HepG2 (cell line): ENCODE measurements at regions not wholly inside any gene's neighbourhood (a gene's known extent, or its start where the extent isn't known, plus 50 kb on each side); places are given as distances from the start of the nearest gene placed in this dataset.

Experiments
- ATAC-seq: fragments of 200-7000 bp; cut with Tn5 transposase; 3 replicates; pipeline ENCODE4 v1.9.1; 2020; ENCODE audit warnings: mild to moderate bottlenecking, moderate library complexity
- BruUV-seq: library from RNA; stranded (reverse); fragments of 400-500 nt; replicated peaks from 2 replicates; lab custom pipeline; 2021; lab: Mats Ljungman, UMichigan
- CTCF ChIA-PET: fragments of 300-600 bp; formaldehyde crosslinking; extraction: SDS; loops from one replicate; lab custom pipeline; 2021; ENCODE audit warnings: low total read pairs, inconsistent platforms, low intra/inter-chr PET ratio; lab: Yijun Ruan, JAX
- POLR2A ChIA-PET: fragments of 350-600 bp; sonication (Branson Sonifier 250); formaldehyde crosslinking; loops from one replicate; lab custom pipeline; 2020; ENCODE audit warnings: antibody characterized with exemption, inconsistent platforms; lab: Yijun Ruan, JAX
- DNase-seq: peaks from one replicate; pipeline ENCODE4 v3.0.0-alpha.2; 2015; ENCODE audit warnings: low spot score
- FAIRE-seq: peaks from 3 replicates; lab custom pipeline; 2011; peaks lifted over from hg19 to GRCh38; lab: Jason Lieb, UNC
- H2AFZ ChIP-seq: one replicate; pipeline ENCODE4 v1.6.1; 2011; ENCODE audit warnings: low read length, inconsistent platforms
- H3K27ac ChIP-seq: fragments of 300-600 bp; 3 replicates; pipeline ENCODE4 v1.8.0; 2011; ENCODE audit warnings: mixed run types, mild to moderate bottlenecking, mixed read lengths, low read length, inconsistent platforms; ENCODE audit not compliant: insufficient read depth; ENCODE audit errors: extremely low read length
- H3K27me3 ChIP-seq, 2 experiments: fragments of 200-600 bp in 1 of 2; 2 replicates in 1 of 2; 3 replicates in 1 of 2; pipeline versions ENCODE4 v1.6.0 to v1.8.0; 2011; ENCODE audit warnings: low read length in 2 of 2, mild to moderate bottlenecking in 2 of 2, moderate library complexity in 2 of 2, inconsistent platforms in 1 of 2; ENCODE audit not compliant: insufficient read depth in 2 of 2, control insufficient read depth in 1 of 2
- H3K36me3 ChIP-seq, 2 experiments: fragments of 200-600 bp in 1 of 2; replicated peaks in 1 of 2; 2 replicates in 1 of 2; 3 replicates in 1 of 2; pipeline versions ENCODE4 v1.5.1 to v1.8.0; 2011; ENCODE audit warnings: low read length in 2 of 2, inconsistent platforms in 1 of 2; ENCODE audit not compliant: insufficient read depth in 2 of 2, control insufficient read depth in 1 of 2
- H3K4me1 ChIP-seq: 2 replicates; pipeline ENCODE4 v1.5.1; 2012; ENCODE audit warnings: low read length, inconsistent platforms; ENCODE audit not compliant: insufficient read depth
- H3K4me2 ChIP-seq: 2 replicates; pipeline ENCODE4 v1.6.0; 2011; ENCODE audit warnings: low read depth, low read length, inconsistent platforms
- H3K4me3 ChIP-seq, 3 experiments: fragments of 200-600 bp in 1 of 3; sonication (generic), shearing (Covaris generic) in 1 of 3; replicated peaks in 1 of 3; 2 replicates each; pipeline ENCODE4 v1.5.1; 2011 to 2016; ENCODE audit warnings: low read length in 3 of 3, inconsistent platforms in 2 of 3, low read depth in 2 of 3, mild to moderate bottlenecking in 2 of 3, control low read depth in 1 of 3, mixed read lengths in 1 of 3; ENCODE audit not compliant: insufficient read depth in 1 of 3
- H3K79me2 ChIP-seq: one replicate; pipeline ENCODE4 v1.6.1; 2011; ENCODE audit warnings: low read length, inconsistent platforms; ENCODE audit not compliant: insufficient read depth
- H3K9ac ChIP-seq: 2 replicates; pipeline ENCODE4 v1.6.0; 2011; ENCODE audit warnings: mild to moderate bottlenecking, low read depth, low read length, inconsistent platforms; ENCODE audit not compliant: insufficient read depth
- H3K9me3 ChIP-seq: 2 replicates; pipeline ENCODE4 v1.5.1; 2012; ENCODE audit warnings: mild to moderate bottlenecking, low read length
- H4K20me1 ChIP-seq: 2 replicates; pipeline ENCODE4 v1.6.0; 2011; ENCODE audit warnings: inconsistent platforms, mild to moderate bottlenecking, low read length, moderate library complexity; ENCODE audit not compliant: insufficient read depth
- ARID4A ChIP-seq: sonication (generic); formaldehyde crosslinking; IDR thresholded peaks from 2 replicates; pipeline ENCODE4 v1.5.0; 2020; ENCODE audit warnings: mild to moderate bottlenecking, missing genetic modification reagents, borderline replicate concordance
- NFE2L1 ChIP-seq: sonication (generic); formaldehyde crosslinking; IDR thresholded peaks from 2 replicates; pipeline ENCODE4 v1.4.0; 2020; ENCODE audit warnings: missing genetic modification reagents, mild to moderate bottlenecking, borderline replicate concordance
- WGBS: methylation state at CpG from one replicate; pipeline ENCODE4 v1.1.6; 2017; ENCODE audit warnings: low lambda C conversion rate; 5-methylcytosine and 5-hydroxymethylcytosine counted together
- in situ Hi-C: cut with HindIII; loops from 2 replicates; pipeline ENCODE4 v1.10.0; 2017; ENCODE audit warnings: low pct_unique_long_range_greater_than_20kb; ENCODE audit not compliant: extremely low pct_ligation_motif_present
- intact Hi-C: fragments of 100-400 bp; cut with micrococcal nuclease; formaldehyde crosslinking; loops from one replicate; pipeline ENCODE4 v1.10.0; 2022; ENCODE audit not compliant: unreplicated experiment

DNA sequence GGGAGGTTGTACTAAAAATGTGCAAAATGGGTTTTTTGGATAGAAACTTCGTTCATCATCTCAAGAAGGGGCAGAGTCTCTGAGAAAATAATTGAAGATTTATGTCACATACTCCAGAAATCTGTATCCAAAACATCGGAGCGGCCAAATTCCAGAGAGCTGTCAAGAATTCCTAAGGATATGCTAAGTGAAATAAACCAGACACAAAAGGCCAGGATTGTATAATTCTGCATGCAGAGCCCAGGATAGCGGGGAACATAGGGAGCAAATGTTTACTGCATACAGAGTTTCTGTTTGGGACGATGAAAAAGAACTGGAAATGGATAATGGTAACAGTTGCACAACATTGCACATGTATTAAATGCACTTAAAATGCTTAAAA lies 224.2 kb upstream of the AUTS2 start (continued):
- TF ChIP-seq ARID4A (CRISPR knock-in tag): no peak

DNA sequence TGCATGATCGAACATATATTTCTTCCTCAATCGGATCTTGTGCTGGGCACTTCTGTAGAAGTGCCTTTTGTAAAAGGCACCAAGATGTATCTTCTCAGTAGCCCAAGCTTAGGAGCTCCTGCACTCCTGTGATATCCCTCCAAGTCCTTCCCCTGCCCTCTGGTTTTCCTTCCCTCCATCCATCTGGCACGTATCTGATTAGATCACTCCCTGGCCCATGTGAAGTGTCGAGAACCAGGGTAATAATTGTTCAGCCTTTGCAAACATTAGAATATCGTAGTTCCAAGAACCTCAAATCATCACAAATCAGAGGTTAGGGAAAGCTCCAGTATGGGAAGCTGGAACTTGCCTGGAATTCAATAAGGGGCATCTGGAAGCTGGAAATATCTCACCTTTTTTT lies 221.1 kb upstream of the AUTS2 start:
- no TSS peak for BruUV-seq
- intact Hi-C loops (no loop called here), in situ Hi-C loops (no loop called here)
- ATAC-seq (no peak), FAIRE-seq (no peak), DNase-seq (no peak)
- 0% methylated on average over 5 of the region's 5 CpGs for WGBS
- H2AFZ ChIP-seq: no peak overlapping the region
- H3K9ac ChIP-seq: no peak overlapping the region
- H3K4me2 ChIP-seq: no peak overlapping the region
- no peak overlapping the region for H3K4me3 ChIP-seq
- POLR2A ChIA-PET: no interaction called here
- no peaks in the 10 kb centered on the region; the same call in 1 of the 2 replicates for H3K9me3 ChIP-seq
- no peaks in the 10 kb centered on the region for H3K4me1 ChIP-seq
- no peaks in the 10 kb centered on the region for H3K36me3 ChIP-seq
- TF ChIP-seq NFE2L1 (CRISPR knock-in tag): no peak
- no peaks in the 10 kb centered on the region for H3K79me2 ChIP-seq
- no peaks in the 10 kb centered on the region for H4K20me1 ChIP-seq
- CTCF ChIA-PET: no interaction called here
- no peaks in the 10 kb centered on the region for H3K27me3 ChIP-seq
- H3K27ac ChIP-seq: no peak overlapping the region
